ENCODE measurements at regions not wholly inside any gene's neighbourhood (a gene's known extent, or its start where the extent isn't known, plus 50 kb on each side); places are given as distances from the start of the nearest gene placed in this dataset.

- no peak for TF ChIP-seq CTCF (IDR thresholded peaks at IDR 0.05; ENCODE audit: insufficient read depth, low read length)
- DNase-seq (ENCODE audit: low read depth): no peak
- no peak overlapping the region for H3K4me3 ChIP-seq (ENCODE audit: low read depth, low read length)
These were observed 633.9 kb upstream of the MBL2 start for GRCh38 chr10:53406532-53406931.

DNA sequence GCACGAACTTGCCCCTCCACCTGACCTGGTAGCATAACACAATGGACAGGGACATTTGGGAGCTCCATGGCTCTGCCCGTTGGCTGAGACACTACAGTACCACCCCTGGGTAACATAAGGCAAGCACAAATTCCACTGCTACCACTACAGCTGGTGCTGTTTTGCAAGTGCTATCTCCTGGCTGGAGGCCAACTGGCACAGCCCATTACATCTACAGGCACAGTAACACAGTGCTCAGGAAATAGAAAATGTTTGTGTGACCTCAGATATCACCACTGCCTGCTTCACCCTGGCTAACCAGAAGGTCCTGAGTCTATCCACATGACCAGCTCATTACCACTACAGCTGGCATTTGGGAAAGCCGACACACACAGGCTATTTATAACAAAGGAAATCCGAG is 631.1 kb upstream of the MBL2 start:
- peak; percentile 0 for DNase-seq (ENCODE audit: low read depth)
- no peak overlapping the region for H3K4me3 ChIP-seq (ENCODE audit: low read depth, low read length)
- no peak for TF ChIP-seq CTCF (IDR thresholded peaks at IDR 0.05; ENCODE audit: insufficient read depth, low read length)

- no peak overlapping the region for H3K4me3 ChIP-seq (ENCODE audit: low read depth, low read length)
- no peak for TF ChIP-seq CTCF (IDR thresholded peaks at IDR 0.05; ENCODE audit: insufficient read depth, low read length)
- DNase-seq (ENCODE audit: low read depth): no peak
These were observed 630.0 kb upstream of the MBL2 start for GRCh38 chr10:53402594-53402993.

- DNase-seq (ENCODE audit: low read depth): no peak
- H3K4me3 ChIP-seq (ENCODE audit: low read depth, low read length): no peak overlapping the region
- no peak for TF ChIP-seq CTCF (IDR thresholded peaks at IDR 0.05; ENCODE audit: insufficient read depth, low read length)
These were observed 629.0 kb upstream of the MBL2 start for GRCh38 chr10:53401536-53401935.

- no peak for DNase-seq (ENCODE audit: low read depth)
- TF ChIP-seq CTCF (IDR thresholded peaks at IDR 0.05; ENCODE audit: insufficient read depth, low read length): no peak
These were observed 624.3 kb upstream of the MBL2 start for GRCh38 chr10:53396876-53397275.

DNA sequence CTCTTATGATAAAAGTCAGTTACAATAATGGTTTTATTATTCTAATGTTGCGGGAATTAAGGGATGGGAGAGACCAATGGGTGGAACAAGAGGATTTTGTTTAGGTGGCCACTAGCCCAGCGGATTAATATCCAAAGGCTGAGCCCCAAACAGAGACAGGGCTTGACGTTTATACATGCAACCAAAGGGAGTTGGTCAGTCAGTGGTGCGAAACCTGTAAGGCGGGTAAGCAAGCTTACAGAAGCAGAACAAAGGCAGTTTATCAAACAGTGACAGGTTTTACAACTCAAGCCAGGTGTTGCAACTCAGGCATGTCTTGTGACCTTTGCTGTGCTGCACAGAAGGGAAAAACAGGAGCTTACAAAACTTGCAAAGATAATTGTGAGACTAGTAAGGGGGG is 622.9 kb upstream of the MBL2 start:
- no peak overlapping the region for H3K4me3 ChIP-seq (ENCODE audit: low read depth, low read length)
- no peak for TF ChIP-seq CTCF (IDR thresholded peaks at IDR 0.05; ENCODE audit: insufficient read depth, low read length)
- DNase-seq (ENCODE audit: low read depth): no peak

More at GRCh38 chr10:53396876-53397275, 624.3 kb upstream of the MBL2 start:
- no peak overlapping the region for H3K4me3 ChIP-seq (ENCODE audit: low read depth, low read length)

DNA sequence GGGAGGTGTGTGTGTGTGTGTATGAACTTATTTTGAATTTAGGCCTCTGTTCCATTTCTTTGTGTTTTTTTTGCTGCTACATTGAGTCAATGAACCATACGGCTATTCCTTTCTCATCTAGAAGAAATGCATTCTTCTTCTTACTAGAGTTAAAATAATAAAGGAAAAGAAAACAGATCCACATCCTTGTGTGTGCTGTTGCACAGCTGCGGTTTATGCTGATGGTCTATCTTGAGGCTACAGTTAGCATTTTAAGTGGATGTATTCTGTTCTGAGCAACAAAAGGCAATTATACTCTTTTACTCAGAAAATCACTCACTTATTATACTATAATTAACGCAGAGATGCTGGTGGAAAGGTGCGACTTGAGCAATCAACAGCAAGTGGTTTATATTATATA is 615.0 kb upstream of the MBL2 start:
- no peak for DNase-seq (ENCODE audit: low read depth)
- no peak overlapping the region for H3K4me3 ChIP-seq (ENCODE audit: low read depth, low read length)
- no peak for TF ChIP-seq CTCF (IDR thresholded peaks at IDR 0.05; ENCODE audit: insufficient read depth, low read length)

Data from fibroblast of the aortic adventitia (primary cell).